ENCODE measurements at regions not wholly inside any gene's neighbourhood (a gene's known extent, or its start where the extent isn't known, plus 50 kb on each side); places are given as distances from the start of the nearest gene placed in this dataset.

GRCh38 chr22:23415490-23415851 is 164.6 kb downstream of the IGLL1 start:
- intact Hi-C loops (cut with DNase I; ENCODE audit: low total_unique reads): no loop called here
- peaks cover 0 to 29% (median 0%) of the 10 kb centered on the region in 3 donors for H3K27me3 ChIP-seq
- H3K36me3 ChIP-seq: no peaks in the 10 kb centered on the region
- H3K4me3 ChIP-seq: no peak overlapping the region
- H3K27ac ChIP-seq: no peak overlapping the region
- H3K9me3 ChIP-seq: no peaks in the 10 kb centered on the region
- peak in 1 of 2 donors; percentile 5 for DNase-seq
- no peaks in the 10 kb centered on the region for H3K4me1 ChIP-seq
- TF ChIP-seq POLR2AphosphoS5 (IDR thresholded peaks at IDR 0.05) (no peak), EP300 (IDR thresholded peaks at IDR 0.05) (no peak), CTCF (IDR thresholded peaks at IDR 0.05) (no peak), POLR2A (IDR thresholded peaks at IDR 0.05) (no peak)
- WGBS, 5 donors: 51 to 62% (median 53%) methylated on average over 7 to 8 of the region's 8 CpGs

- Histone ChIP-seq H3K27ac (no peak overlapping the region), H3K4me1 (no peaks in the 10 kb centered on the region), H3K36me3 (no peaks in the 10 kb centered on the region), H3K9me3 (no peaks in the 10 kb centered on the region), H3K27me3 (peaks cover 0 to 29% (median 0%) of the 10 kb centered on the region in 3 donors), H3K4me3 (no peak overlapping the region)
- DNase-seq: peak in 1 of 2 donors; percentile 23
- TF ChIP-seq POLR2AphosphoS5 (IDR thresholded peaks at IDR 0.05): no peak
- no peak for TF ChIP-seq EP300 (IDR thresholded peaks at IDR 0.05)
- no peak for TF ChIP-seq POLR2A (IDR thresholded peaks at IDR 0.05)
- no peak for TF ChIP-seq CTCF (IDR thresholded peaks at IDR 0.05)
- WGBS, 5 donors: 81 to 93% (median 89%) methylated on average over 26 to 38 of the region's 38 CpGs
- intact Hi-C loops (cut with DNase I; ENCODE audit: low total_unique reads): no loop called here
Observed at GRCh38 chr22:23414727-23415489, 165.2 kb downstream of the IGLL1 start.

GRCh38 chr22:23411739-23412138 is 168.4 kb downstream of the IGLL1 start:
- TF ChIP-seq CTCF (IDR thresholded peaks at IDR 0.05): no peak
- TF ChIP-seq POLR2AphosphoS5 (IDR thresholded peaks at IDR 0.05): no peak
- no peak for TF ChIP-seq EP300 (IDR thresholded peaks at IDR 0.05)
- TF ChIP-seq POLR2A (IDR thresholded peaks at IDR 0.05): no peak
- Histone ChIP-seq H3K4me1 (no peaks in the 10 kb centered on the region), H3K27me3 (peaks cover 0 to 19% (median 0%) of the 10 kb centered on the region in 3 donors), H3K9me3 (no peaks in the 10 kb centered on the region), H3K4me3 (no peak overlapping the region), H3K36me3 (no peaks in the 10 kb centered on the region), H3K27ac (no peak overlapping the region)
- no peak for DNase-seq
- intact Hi-C loops (cut with DNase I; ENCODE audit: low total_unique reads): no loop called here

GRCh38 chr22:23410411-23410810 is 169.7 kb downstream of the IGLL1 start:
- no peaks in the 10 kb centered on the region for H3K4me1 ChIP-seq
- DNase-seq: peak in 1 of 2 donors; percentile 5
- no peaks in the 10 kb centered on the region for H3K9me3 ChIP-seq
- TF ChIP-seq POLR2A (IDR thresholded peaks at IDR 0.05) (no peak), CTCF (IDR thresholded peaks at IDR 0.05) (no peak), EP300 (IDR thresholded peaks at IDR 0.05) (no peak)
- H3K4me3 ChIP-seq: no peak overlapping the region
- H3K36me3 ChIP-seq: no peaks in the 10 kb centered on the region
- intact Hi-C loops (cut with DNase I; ENCODE audit: low total_unique reads): no loop called here
- H3K27me3 ChIP-seq: peaks cover 0 to 13% (median 0%) of the 10 kb centered on the region in 3 donors
- H3K27ac ChIP-seq: no peak overlapping the region
- 84 to 94% (median 92%) methylated on average over 5 of the region's 5 CpGs for WGBS, 5 donors

Measured in stomach (tissue), 8 donors.